AG08396 (cell line): ENCODE measurements at regions not wholly inside any gene's neighbourhood (a gene's known extent, or its start where the extent isn't known, plus 50 kb on each side); places are given as distances from the start of the nearest gene placed in this dataset.
A peak's percentile ranks its signal among the peaks of the same experiment; 100 is the strongest.

Experiments
- DNase-seq: peaks from one replicate; pipeline ENCODE4 v3.0.0; 2012; ENCODE audit warnings: low spot score, mixed read lengths

GRCh38 chr7:124692425-124692824 is 73.2 kb downstream of the GPR37 start:
- DNase-seq = no peak

DNA sequence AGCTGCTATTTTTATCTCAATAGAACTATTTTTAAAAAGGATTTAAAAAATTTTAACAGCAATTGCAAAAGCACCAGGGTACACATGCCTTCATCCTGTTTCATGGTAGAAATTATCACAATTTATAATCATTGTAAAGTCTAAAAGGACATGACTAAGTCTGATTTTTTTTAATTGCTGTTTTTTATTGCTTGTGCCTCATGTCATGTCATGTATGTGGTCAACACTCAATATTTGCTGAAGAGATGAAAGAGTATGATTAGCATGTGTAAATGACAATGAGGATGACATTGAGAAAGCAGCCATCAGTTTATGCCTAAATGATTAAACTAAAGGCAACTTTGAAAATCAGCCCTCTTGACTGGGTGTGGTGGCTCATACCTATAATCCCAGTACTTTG is 74.8 kb downstream of the GPR37 start:
- DNase-seq = no peak

DNA sequence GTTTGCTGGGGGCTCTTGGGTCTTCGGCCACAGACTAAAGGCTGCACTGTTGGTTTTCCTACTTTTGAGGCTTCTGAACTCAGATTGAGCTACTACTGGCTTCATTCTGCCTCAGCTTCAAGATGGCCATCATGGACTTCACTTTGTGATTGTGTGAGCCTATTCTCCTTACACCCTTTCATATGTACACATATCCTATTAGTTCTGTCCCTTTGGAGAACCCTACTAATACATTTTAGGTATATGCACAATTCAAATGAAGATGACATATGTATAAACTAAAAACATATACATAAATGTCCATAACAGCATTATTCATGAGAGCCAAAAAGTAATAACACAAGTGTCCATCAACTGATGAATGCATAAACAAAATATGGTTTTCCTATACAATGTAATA is 75.7 kb downstream of the GPR37 start:
- no peak for DNase-seq

- DNase-seq = no peak
These were observed 76.1 kb downstream of the GPR37 start for GRCh38 chr7:124689523-124689922.

DNA sequence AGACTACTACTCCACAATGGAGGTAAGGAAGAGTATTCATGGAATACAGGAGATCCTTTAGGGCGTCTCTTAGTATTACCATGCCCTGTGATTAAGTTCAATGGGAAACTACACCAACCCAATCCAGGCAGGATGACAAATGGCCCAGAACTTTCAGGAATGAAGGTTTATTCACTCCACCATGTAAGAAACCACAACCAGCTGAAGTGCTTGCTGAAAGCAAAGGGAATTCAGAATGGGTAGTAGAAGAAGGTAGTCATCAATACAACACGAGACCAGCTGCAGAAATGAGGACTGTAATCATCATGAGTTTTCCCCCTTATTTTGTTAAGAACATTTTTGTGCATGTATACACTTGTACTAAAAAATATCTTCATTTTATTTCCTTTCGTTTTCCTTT is 76.6 kb downstream of the GPR37 start:
- no peak for DNase-seq

DNA sequence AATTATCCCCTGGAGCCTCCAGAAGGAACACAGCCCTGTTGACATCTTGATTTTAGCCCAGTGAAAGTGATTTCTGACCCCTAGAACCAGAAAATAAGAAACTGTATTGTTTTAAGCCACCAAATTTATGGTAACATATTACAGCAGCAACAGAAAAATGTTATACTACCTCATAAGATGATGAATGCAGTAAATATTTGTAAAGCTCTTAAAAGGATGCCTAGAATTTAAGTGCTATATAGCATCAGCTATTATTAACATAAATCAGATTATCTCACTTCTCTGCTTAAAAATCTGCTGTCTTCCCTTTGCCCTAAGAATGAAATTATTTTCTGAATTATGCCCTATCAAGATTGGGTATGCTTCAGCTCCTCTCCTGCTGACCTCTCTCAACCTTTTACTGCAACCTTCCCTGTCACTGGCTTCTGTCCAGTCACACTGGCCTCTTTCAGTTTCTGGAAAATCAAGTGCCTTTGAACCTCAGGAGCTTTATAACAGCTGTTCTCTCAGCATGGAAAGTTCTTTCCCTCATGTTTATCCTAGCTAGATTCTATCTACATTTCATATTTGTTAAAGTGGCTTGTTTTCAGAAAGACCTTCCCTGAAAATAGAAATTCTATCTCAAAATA is 78.9 kb downstream of the GPR37 start:
- no peak for DNase-seq

DNA sequence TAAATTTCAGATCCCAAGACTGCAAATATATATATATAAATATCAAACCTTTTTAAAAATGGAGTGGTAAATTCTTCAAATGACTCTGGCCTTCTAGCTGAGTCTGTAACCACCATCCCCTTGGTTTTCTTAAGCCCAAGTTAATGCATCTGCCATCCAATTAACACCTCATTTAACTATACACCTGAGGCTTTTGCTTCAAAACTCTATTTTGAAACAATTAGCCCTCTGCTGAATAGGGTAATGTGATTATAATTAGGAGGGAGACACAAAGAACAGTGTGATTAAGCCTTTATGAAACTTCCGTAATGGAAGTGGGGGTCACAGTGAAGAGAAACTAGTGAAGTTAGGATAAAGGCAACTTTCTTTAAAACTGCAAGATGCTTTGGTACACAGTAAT is 83.6 kb downstream of the GPR37 start:
- DNase-seq = no peak

- DNase-seq = no peak
These were observed 85.3 kb downstream of the GPR37 start for GRCh38 chr7:124680304-124680703.

GRCh38 chr7:124679586-124680225 is 85.9 kb downstream of the GPR37 start:
- no peak for DNase-seq

DNA sequence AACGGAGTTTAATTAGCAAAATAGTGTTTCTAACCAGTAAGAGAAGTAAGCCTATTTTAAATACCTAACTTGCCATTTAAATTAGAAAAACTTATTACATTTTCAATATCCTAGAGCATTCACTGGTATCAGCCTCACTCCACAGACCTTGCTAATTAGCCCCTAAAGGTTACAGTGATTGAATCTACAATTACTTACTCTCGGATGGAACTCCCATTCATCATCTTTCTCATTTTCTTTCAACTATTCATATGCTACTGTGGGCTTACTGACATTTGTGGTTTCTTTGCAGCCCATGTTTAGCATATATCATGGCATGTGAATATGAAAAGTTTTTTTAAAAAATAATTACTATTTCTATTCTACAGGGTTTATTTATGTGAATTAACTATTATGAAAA is 86.4 kb downstream of the GPR37 start:
- DNase-seq = no peak

GRCh38 chr7:124674451-124674850 is 91.1 kb downstream of the GPR37 start:
- no peak for DNase-seq

DNA sequence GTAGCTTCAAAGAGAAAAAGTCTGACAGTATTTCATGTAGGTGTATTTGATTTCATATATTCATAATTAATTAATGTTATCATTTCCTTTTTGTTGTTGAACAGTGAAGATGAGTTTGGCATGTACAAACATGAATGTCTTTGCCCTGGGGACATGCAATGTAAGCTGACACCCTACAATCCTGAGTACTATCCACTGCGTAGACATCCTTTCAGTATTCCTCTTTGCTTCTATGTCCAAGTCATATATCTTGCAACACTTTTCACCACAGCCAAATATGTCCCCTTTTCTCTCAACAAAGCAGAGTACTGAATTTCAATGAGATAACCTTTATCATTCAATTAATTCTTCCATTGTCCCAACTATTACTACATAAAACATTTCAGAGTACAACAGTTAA is 93.6 kb downstream of the GPR37 start:
- no peak for DNase-seq

GRCh38 chr7:124667312-124668153 is 98.1 kb downstream of the GPR37 start:
- peak; percentile 12 for DNase-seq

DNA sequence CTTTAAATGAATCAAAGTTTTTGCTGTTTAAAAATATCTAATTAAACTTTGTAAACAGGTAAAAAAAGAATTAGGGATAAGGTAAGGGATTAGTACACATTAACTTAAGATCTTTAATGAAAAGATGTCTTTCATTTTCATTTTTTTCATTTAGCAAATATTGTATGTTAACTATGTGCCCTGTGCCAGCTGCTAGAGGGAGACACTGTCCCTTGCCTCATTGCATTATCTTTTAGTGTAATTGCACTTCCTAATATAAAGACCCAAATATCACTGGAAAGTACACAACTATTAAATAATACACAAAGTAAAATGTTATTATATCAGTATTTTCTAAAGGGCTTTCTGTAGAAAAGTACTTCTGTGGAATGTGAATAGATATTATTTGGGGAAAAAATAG is 102.7 kb downstream of the GPR37 start:
- no peak for DNase-seq

GRCh38 chr7:124662372-124662771 is 103.2 kb downstream of the GPR37 start:
- no peak for DNase-seq

DNA sequence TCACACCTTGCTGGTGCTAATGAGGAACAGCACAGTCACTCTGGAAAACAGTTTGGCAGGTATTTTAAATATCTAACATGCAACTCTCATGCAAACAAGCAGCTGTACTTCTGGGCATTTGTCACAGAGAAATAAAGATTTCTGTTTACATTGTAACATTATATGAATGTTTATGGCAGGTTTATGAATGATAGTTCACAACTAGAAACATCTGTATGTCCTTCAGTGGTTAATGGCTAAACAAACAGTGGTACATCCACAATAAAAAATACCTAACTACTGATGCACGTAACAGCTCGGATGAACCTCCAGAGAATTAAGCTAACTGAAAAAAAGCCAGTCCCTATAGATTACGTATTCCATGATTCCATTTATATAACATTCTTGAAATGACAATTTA is 109.6 kb downstream of the GPR37 start:
- DNase-seq = no peak

GRCh38 chr7:124652237-124652636 is 113.4 kb downstream of the GPR37 start:
- peak; percentile 23 for DNase-seq

GRCh38 chr7:124651136-124651535 is 114.5 kb downstream of the GPR37 start:
- DNase-seq = no peak

DNA sequence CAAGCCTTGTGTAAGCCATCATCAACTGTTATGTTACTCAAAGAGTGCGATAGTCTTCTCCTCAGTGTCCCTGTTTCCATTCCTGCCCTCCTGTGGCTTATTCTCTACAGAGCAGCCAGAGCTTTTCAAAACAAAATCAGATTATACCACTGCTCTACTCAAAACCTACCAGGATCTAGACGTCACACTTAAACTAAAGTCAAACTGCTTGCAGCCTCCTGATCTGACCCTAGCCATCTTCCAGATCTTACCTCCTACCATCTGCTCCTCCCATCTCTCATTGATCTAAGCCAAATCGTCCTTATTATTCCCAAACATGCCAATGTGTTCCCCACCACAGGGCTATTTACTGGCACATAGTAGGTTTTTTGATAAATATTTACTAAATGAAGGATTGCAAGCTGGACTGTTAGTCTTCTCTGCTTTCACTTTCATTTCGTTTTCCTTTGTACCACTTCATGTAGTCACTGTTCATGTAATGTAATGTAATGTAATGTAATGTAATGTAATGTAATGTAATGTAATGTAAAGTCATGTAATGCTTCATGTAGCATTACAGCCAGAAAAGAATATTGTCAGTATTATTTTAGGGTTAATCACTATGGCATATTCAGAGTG is 116.1 kb downstream of the GPR37 start:
- DNase-seq = no peak

DNA sequence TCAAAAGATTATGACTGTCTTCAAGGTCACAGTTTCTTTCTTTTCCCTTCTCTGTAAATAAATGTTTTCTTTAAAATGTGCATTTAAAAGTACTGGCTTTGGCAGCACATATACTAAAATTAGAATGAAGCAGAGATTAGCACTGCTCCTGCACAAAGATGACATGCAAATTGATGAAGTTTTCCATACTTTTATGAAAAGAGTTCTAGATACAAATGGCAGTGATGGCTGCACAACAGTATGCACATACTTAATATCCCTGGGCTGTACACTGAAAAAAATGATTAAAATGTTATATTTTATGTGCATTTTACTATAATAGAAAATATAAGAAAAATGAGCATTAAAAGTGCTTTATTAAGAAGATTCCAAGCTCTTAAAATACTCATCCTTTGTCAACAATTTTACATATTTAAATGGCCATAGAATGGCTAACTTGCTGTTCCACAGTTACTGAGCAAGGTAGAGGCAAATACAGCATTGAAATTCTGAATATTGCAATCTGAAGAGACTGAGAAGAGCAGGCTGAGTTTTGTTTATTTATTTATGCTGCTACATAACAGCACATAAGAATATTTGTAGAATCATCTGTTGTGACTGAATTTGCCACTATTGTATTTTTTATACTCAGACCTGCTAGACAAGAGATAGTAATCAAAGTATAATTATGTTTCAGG is 117.8 kb downstream of the GPR37 start:
- no peak for DNase-seq

GRCh38 chr7:124645704-124646103 is 119.9 kb downstream of the GPR37 start:
- DNase-seq = no peak

DNA sequence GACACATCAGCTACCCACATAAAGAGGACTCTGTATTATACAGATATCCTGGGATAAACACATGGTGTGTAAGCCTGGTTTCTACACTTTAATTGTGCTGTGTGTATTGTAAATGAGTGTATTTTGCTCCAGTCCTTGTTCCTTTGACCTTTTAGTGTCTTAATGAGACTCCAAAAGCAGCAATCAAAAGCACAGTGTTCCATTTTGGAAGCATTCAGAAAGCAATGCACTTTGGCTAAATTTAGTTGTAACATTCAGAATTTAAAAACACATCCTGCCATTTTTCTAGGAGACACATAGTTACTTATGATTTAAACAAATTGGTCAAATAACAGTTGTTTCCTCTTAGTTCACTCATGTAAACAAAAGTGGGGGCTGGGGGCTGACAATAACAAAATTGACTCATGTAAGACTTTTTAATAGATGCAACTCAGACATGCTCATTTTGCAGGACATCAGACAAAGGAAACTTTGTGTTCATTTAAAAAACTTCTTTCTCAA is 122.2 kb downstream of the GPR37 start:
- no peak for DNase-seq
